ENCODE measurements at regions not wholly inside any gene's neighbourhood (a gene's known extent, or its start where the extent isn't known, plus 50 kb on each side); places are given as distances from the start of the nearest gene placed in this dataset.

DNA sequence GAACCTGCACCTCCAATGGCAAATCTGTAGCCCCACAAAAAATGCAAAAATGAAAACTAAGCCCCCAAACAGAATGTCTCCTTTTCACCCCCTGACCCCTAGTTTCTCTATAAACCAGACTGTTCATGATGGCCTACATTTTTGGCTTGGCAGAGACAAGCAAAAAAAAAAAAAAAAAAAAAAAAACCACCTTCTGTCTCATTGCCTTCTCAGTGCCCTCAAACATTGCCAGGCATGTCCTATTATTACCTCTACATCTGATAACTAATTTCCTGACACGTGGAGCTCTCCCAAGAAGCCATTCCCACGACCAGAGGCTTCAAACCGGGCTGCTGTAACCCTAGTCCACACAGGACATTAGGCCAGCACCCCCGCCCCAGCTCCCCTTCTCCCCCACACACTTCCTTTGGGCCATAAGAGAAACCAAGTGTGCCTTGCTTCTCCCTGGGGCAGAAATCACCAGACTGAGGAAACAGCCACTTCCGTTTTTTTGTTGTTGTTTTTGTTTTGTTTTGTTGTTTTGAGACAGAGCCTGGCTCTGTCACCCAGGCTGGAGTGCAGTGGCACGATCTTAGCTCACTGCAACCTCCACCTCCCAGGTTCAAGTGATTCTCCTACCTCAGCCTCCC, 65.4 kb downstream of the GPR6 start:
- TF ChIP-seq, protein P1, sequence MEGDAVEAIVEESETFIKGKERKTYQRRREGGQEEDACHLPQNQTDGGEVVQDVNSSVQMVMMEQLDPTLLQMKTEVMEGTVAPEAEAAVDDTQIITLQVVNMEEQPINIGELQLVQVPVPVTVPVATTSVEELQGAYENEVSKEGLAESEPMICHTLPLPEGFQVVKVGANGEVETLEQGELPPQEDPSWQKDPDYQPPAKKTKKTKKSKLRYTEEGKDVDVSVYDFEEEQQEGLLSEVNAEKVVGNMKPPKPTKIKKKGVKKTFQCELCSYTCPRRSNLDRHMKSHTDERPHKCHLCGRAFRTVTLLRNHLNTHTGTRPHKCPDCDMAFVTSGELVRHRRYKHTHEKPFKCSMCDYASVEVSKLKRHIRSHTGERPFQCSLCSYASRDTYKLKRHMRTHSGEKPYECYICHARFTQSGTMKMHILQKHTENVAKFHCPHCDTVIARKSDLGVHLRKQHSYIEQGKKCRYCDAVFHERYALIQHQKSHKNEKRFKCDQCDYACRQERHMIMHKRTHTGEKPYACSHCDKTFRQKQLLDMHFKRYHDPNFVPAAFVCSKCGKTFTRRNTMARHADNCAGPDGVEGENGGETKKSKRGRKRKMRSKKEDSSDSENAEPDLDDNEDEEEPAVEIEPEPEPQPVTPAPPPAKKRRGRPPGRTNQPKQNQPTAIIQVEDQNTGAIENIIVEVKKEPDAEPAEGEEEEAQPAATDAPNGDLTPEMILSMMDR (IDR thresholded peaks at IDR 0.05; ENCODE audit: insufficient read depth, low read length), result no peak
- TF ChIP-seq, protein P2, sequence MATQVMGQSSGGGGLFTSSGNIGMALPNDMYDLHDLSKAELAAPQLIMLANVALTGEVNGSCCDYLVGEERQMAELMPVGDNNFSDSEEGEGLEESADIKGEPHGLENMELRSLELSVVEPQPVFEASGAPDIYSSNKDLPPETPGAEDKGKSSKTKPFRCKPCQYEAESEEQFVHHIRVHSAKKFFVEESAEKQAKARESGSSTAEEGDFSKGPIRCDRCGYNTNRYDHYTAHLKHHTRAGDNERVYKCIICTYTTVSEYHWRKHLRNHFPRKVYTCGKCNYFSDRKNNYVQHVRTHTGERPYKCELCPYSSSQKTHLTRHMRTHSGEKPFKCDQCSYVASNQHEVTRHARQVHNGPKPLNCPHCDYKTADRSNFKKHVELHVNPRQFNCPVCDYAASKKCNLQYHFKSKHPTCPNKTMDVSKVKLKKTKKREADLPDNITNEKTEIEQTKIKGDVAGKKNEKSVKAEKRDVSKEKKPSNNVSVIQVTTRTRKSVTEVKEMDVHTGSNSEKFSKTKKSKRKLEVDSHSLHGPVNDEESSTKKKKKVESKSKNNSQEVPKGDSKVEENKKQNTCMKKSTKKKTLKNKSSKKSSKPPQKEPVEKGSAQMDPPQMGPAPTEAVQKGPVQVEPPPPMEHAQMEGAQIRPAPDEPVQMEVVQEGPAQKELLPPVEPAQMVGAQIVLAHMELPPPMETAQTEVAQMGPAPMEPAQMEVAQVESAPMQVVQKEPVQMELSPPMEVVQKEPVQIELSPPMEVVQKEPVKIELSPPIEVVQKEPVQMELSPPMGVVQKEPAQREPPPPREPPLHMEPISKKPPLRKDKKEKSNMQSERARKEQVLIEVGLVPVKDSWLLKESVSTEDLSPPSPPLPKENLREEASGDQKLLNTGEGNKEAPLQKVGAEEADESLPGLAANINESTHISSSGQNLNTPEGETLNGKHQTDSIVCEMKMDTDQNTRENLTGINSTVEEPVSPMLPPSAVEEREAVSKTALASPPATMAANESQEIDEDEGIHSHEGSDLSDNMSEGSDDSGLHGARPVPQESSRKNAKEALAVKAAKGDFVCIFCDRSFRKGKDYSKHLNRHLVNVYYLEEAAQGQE (IDR thresholded peaks at IDR 0.05; ENCODE audit: insufficient replicate concordance, low read depth), result no peak

Data from HL-60 (cell line).